ENCODE measurements at regions not wholly inside any gene's neighbourhood (a gene's known extent, or its start where the extent isn't known, plus 50 kb on each side); places are given as distances from the start of the nearest gene placed in this dataset.
"Not testable (repeated sequence)": the region's sequence is repeated elsewhere in the genome, so short reads cannot be mapped to it uniquely, and the experiment has no call there.

DNA sequence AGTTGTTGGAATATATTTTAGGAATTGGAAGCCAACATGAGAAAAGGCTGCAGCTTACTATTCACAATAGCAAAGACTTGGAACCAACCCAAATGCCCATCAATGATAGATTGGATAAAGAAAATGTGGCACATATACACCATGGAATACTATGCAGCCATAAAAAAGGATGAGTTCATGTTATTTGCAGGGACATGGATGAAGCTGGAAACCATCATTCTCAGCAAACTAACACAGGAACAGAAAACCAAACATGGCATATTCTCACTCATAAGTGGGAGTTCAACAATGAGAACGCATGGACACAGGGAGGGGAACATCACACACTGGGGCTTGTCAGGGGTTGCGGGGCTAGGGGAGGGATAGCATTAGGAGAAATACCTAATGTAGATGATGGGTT lies 192.1 kb upstream of the ANK3 start:
- TF ChIP-seq, protein P1, sequence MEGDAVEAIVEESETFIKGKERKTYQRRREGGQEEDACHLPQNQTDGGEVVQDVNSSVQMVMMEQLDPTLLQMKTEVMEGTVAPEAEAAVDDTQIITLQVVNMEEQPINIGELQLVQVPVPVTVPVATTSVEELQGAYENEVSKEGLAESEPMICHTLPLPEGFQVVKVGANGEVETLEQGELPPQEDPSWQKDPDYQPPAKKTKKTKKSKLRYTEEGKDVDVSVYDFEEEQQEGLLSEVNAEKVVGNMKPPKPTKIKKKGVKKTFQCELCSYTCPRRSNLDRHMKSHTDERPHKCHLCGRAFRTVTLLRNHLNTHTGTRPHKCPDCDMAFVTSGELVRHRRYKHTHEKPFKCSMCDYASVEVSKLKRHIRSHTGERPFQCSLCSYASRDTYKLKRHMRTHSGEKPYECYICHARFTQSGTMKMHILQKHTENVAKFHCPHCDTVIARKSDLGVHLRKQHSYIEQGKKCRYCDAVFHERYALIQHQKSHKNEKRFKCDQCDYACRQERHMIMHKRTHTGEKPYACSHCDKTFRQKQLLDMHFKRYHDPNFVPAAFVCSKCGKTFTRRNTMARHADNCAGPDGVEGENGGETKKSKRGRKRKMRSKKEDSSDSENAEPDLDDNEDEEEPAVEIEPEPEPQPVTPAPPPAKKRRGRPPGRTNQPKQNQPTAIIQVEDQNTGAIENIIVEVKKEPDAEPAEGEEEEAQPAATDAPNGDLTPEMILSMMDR (IDR thresholded peaks at IDR 0.05): not testable (repeated sequence)
- not testable (repeated sequence) for TF ChIP-seq POLR2A (IDR thresholded peaks at IDR 0.05)

All from lower leg skin (tissue), 3 donors.